Omental fat pad (tissue), 3 donors: ENCODE measurements at regions not wholly inside any gene's neighbourhood (a gene's known extent, or its start where the extent isn't known, plus 50 kb on each side); places are given as distances from the start of the nearest gene placed in this dataset.

Experiments
- ATAC-seq: fragments of 150-250 bp; one replicate; pipeline ENCODE4 v1.9.1; 2016; ENCODE audit warnings: mild to moderate bottlenecking, moderate library complexity; ENCODE audit not compliant: low FRiP score
- DNase-seq: peaks from one replicate; pipeline ENCODE4 v3.0.0-alpha.2; 2019; ENCODE audit warnings: low spot score
- CTCF ChIP-seq, 3 donors: fragments of 450-650 bp; IDR thresholded peaks; one replicate each; pipeline ENCODE4 v1.5.1; 2016 to 2017; ENCODE audit warnings: antibody characterized with exemption in 3 of 3, mild to moderate bottlenecking in 3 of 3, moderate library complexity in 2 of 3

- ATAC-seq (peak; percentile 84), DNase-seq (no peak)
- TF ChIP-seq CTCF (IDR thresholded peaks at IDR 0.05), result no peak
These were observed 370.2 kb upstream of the MAF start for GRCh38 chr16:79970551-79971236.

GRCh38 chr16:79970087-79970486 lies 369.6 kb upstream of the MAF start:
- ATAC-seq (peak; percentile 27), DNase-seq (no peak)
- no peak for TF ChIP-seq CTCF (IDR thresholded peaks at IDR 0.05)

GRCh38 chr16:79969458-79969857 lies 368.9 kb upstream of the MAF start:
- DNase-seq (no peak), ATAC-seq (no peak)

GRCh38 chr16:79966226-79966625 lies 365.7 kb upstream of the MAF start:
- TF ChIP-seq CTCF (IDR thresholded peaks at IDR 0.05), result no peak
- DNase-seq, result no peak
- ATAC-seq, result no peak

More at GRCh38 chr16:79969458-79969857, 368.9 kb upstream of the MAF start:
- no peak for TF ChIP-seq CTCF (IDR thresholded peaks at IDR 0.05)

- TF ChIP-seq CTCF (IDR thresholded peaks at IDR 0.05), result no peak
- no peak for ATAC-seq
These were observed 365.2 kb upstream of the MAF start for GRCh38 chr16:79965718-79966117.

GRCh38 chr16:79964104-79964503 lies 363.6 kb upstream of the MAF start:
- DNase-seq (no peak), ATAC-seq (no peak)
- no peak for TF ChIP-seq CTCF (IDR thresholded peaks at IDR 0.05)

More at GRCh38 chr16:79965718-79966117, 365.2 kb upstream of the MAF start:
- no peak for DNase-seq

GRCh38 chr16:79962962-79963361 lies 362.4 kb upstream of the MAF start:
- DNase-seq (no peak), ATAC-seq (no peak)
- no peak for TF ChIP-seq CTCF (IDR thresholded peaks at IDR 0.05)
